ENCODE measurements at regions not wholly inside any gene's neighbourhood (a gene's known extent, or its start where the extent isn't known, plus 50 kb on each side); places are given as distances from the start of the nearest gene placed in this dataset.

GRCh38 chr20:19861147-19861759 lies 103.2 kb downstream of the RIN2 start:
- Histone ChIP-seq H3K36me3 (ENCODE audit: control insufficient read depth, insufficient read depth, low read length) (no peaks in the 10 kb centered on the region), H3K4me1 (ENCODE audit: control insufficient read depth, insufficient read depth, low read length, poor library complexity, severe bottlenecking) (no peaks in the 10 kb centered on the region), H3K4me3 (ENCODE audit: low read depth, low read length) (no peak overlapping the region), H3K27ac (ENCODE audit: insufficient read depth, low read length, poor library complexity, severe bottlenecking) (no peak overlapping the region), H3K9me3 (ENCODE audit: control insufficient read depth in 2 of 2, low read length in 2 of 2) (no peaks in the 10 kb centered on the region), H3K27me3 (ENCODE audit: control insufficient read depth, insufficient read depth, low read length) (no peaks in the 10 kb centered on the region)
- H3K36me3 Mint-ChIP-seq: no peaks in the 10 kb centered on the region
- ATAC-seq (ENCODE audit: low read depth in 2 of 2) (no peak), DNase-seq (no peak)
- H3K4me3 Mint-ChIP-seq: no peak overlapping the region
- no peaks in the 10 kb centered on the region for H3K27me3 Mint-ChIP-seq
- peaks cover 0 to 7% (median 2%) of the 10 kb centered on the region in 7 donors for H3K9me3 Mint-ChIP-seq
- H3K27ac Mint-ChIP-seq: peak overlapping the region in 1 of 3 donors; percentile 32
- H3K4me1 Mint-ChIP-seq: no peaks in the 10 kb centered on the region

DNA sequence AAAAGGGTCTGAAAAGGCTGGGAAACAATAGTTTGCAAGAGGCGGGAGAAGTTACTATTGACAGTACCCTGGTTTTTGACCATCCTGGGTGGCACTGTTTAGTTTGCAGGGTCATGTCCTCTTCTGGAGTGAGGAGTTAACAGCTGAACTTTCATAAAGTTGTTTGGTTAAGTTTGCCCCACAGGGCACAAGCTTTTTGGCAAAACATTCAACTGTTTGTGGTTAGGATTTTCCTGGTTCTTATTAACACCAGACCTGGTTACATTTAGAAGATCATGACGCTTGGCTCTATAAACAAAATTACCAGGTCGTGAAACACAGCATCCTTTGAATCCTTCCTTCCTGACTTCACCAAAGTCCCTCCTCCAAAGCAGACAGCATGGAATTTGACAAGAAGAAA lies 106.1 kb downstream of the RIN2 start:
- H3K27me3 ChIP-seq (ENCODE audit: control insufficient read depth, insufficient read depth, low read length): no peaks in the 10 kb centered on the region
- Mint-ChIP-seq H3K4me3 (no peak overlapping the region), H3K27ac (no peak overlapping the region), H3K9me3 (peaks cover 0 to 5% (median 2%) of the 10 kb centered on the region in 7 donors), H3K27me3 (no peaks in the 10 kb centered on the region), H3K36me3 (no peaks in the 10 kb centered on the region), H3K4me1 (no peaks in the 10 kb centered on the region)
- no peaks in the 10 kb centered on the region for H3K4me1 ChIP-seq (ENCODE audit: control insufficient read depth, insufficient read depth, low read length, poor library complexity, severe bottlenecking)
- H3K9me3 ChIP-seq (ENCODE audit: control insufficient read depth in 2 of 2, low read length in 2 of 2): no peaks in the 10 kb centered on the region
- H3K4me3 ChIP-seq (ENCODE audit: low read depth, low read length): no peak overlapping the region
- H3K36me3 ChIP-seq (ENCODE audit: control insufficient read depth, insufficient read depth, low read length): no peaks in the 10 kb centered on the region
- no peak for ATAC-seq (ENCODE audit: low read depth in 2 of 2)
- DNase-seq: no peak
- H3K27ac ChIP-seq (ENCODE audit: insufficient read depth, low read length, poor library complexity, severe bottlenecking): no peak overlapping the region

DNA sequence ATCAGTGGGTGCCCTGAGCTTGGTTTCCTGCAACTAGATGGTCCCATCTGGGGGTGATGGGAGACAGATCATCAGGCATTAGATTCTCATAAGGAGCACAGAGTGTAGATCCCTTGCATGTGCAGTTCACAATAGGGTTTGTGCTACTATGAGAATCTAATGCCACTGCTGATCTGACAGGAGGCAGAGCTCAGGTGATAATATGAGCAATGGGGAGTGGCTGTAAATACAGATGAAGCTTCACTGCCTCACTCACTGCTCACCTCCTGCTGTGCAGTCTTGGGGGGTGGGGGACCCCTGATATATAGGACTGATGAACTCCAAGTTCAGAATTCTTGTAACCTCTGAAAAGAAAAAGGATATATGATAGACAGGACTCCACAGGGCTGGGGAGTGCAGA lies 108.0 kb downstream of the RIN2 start:
- ATAC-seq (ENCODE audit: low read depth in 2 of 2): no peak
- Mint-ChIP-seq H3K9me3 (peaks cover 0 to 5% (median 1%) of the 10 kb centered on the region in 7 donors), H3K27ac (no peak overlapping the region), H3K36me3 (no peaks in the 10 kb centered on the region), H3K4me1 (no peaks in the 10 kb centered on the region), H3K27me3 (no peaks in the 10 kb centered on the region), H3K4me3 (no peak overlapping the region)
- Histone ChIP-seq H3K9me3 (ENCODE audit: control insufficient read depth in 2 of 2, low read length in 2 of 2) (no peaks in the 10 kb centered on the region), H3K4me3 (ENCODE audit: low read depth, low read length) (no peak overlapping the region), H3K36me3 (ENCODE audit: control insufficient read depth, insufficient read depth, low read length) (no peaks in the 10 kb centered on the region), H3K4me1 (ENCODE audit: control insufficient read depth, insufficient read depth, low read length, poor library complexity, severe bottlenecking) (no peaks in the 10 kb centered on the region), H3K27me3 (ENCODE audit: control insufficient read depth, insufficient read depth, low read length) (no peaks in the 10 kb centered on the region), H3K27ac (ENCODE audit: insufficient read depth, low read length, poor library complexity, severe bottlenecking) (no peak overlapping the region)
- no peak for DNase-seq

- Mint-ChIP-seq H3K4me1 (no peaks in the 10 kb centered on the region), H3K9me3 (peaks cover 0 to 2% (median 0%) of the 10 kb centered on the region in 7 donors), H3K27me3 (no peaks in the 10 kb centered on the region), H3K4me3 (no peak overlapping the region), H3K27ac (no peak overlapping the region), H3K36me3 (no peaks in the 10 kb centered on the region)
- DNase-seq: no peak
- H3K36me3 ChIP-seq (ENCODE audit: control insufficient read depth, insufficient read depth, low read length): no peaks in the 10 kb centered on the region
- no peaks in the 10 kb centered on the region for H3K9me3 ChIP-seq (ENCODE audit: control insufficient read depth in 2 of 2, low read length in 2 of 2)
- H3K4me1 ChIP-seq (ENCODE audit: control insufficient read depth, insufficient read depth, low read length, poor library complexity, severe bottlenecking): no peaks in the 10 kb centered on the region
- no peaks in the 10 kb centered on the region for H3K27me3 ChIP-seq (ENCODE audit: control insufficient read depth, insufficient read depth, low read length)
- no peak overlapping the region for H3K4me3 ChIP-seq (ENCODE audit: low read depth, low read length)
- no peak for ATAC-seq (ENCODE audit: low read depth in 2 of 2)
- no peak overlapping the region for H3K27ac ChIP-seq (ENCODE audit: insufficient read depth, low read length, poor library complexity, severe bottlenecking)
Observed at GRCh38 chr20:19867074-19867473, 109.0 kb downstream of the RIN2 start.

- H3K4me3 Mint-ChIP-seq: no peak overlapping the region
- no peaks in the 10 kb centered on the region for H3K27me3 Mint-ChIP-seq
- ATAC-seq (ENCODE audit: low read depth in 2 of 2): no peak
- no peak overlapping the region for H3K27ac Mint-ChIP-seq
- Histone ChIP-seq H3K4me3 (ENCODE audit: low read depth, low read length) (no peak overlapping the region), H3K27ac (ENCODE audit: insufficient read depth, low read length, poor library complexity, severe bottlenecking) (no peak overlapping the region), H3K9me3 (ENCODE audit: control insufficient read depth in 2 of 2, low read length in 2 of 2) (no peaks in the 10 kb centered on the region), H3K4me1 (ENCODE audit: control insufficient read depth, insufficient read depth, low read length, poor library complexity, severe bottlenecking) (no peaks in the 10 kb centered on the region), H3K27me3 (ENCODE audit: control insufficient read depth, insufficient read depth, low read length) (no peaks in the 10 kb centered on the region), H3K36me3 (ENCODE audit: control insufficient read depth, insufficient read depth, low read length) (no peaks in the 10 kb centered on the region)
- H3K4me1 Mint-ChIP-seq: no peaks in the 10 kb centered on the region
- H3K36me3 Mint-ChIP-seq: no peaks in the 10 kb centered on the region
- peaks cover 0 to 1% (median 0%) of the 10 kb centered on the region in 7 donors for H3K9me3 Mint-ChIP-seq
- DNase-seq: no peak
Observed at GRCh38 chr20:19867940-19868371, 109.9 kb downstream of the RIN2 start.

- no peaks in the 10 kb centered on the region for H3K36me3 Mint-ChIP-seq
- H3K36me3 ChIP-seq (ENCODE audit: control insufficient read depth, insufficient read depth, low read length): no peaks in the 10 kb centered on the region
- H3K27me3 ChIP-seq (ENCODE audit: control insufficient read depth, insufficient read depth, low read length): no peaks in the 10 kb centered on the region
- H3K4me3 Mint-ChIP-seq: no peak overlapping the region
- no peak for DNase-seq
- peaks cover 0 to 1% (median 0%) of the 10 kb centered on the region in 7 donors for H3K9me3 Mint-ChIP-seq
- no peak overlapping the region for H3K4me3 ChIP-seq (ENCODE audit: low read depth, low read length)
- no peaks in the 10 kb centered on the region for H3K4me1 Mint-ChIP-seq
- H3K4me1 ChIP-seq (ENCODE audit: control insufficient read depth, insufficient read depth, low read length, poor library complexity, severe bottlenecking): no peaks in the 10 kb centered on the region
- H3K9me3 ChIP-seq (ENCODE audit: control insufficient read depth in 2 of 2, low read length in 2 of 2): no peaks in the 10 kb centered on the region
- H3K27ac Mint-ChIP-seq: no peak overlapping the region
- no peak overlapping the region for H3K27ac ChIP-seq (ENCODE audit: insufficient read depth, low read length, poor library complexity, severe bottlenecking)
- no peak for ATAC-seq (ENCODE audit: low read depth in 2 of 2)
- no peaks in the 10 kb centered on the region for H3K27me3 Mint-ChIP-seq
Observed at GRCh38 chr20:19868441-19868840, 110.4 kb downstream of the RIN2 start.

- no peak overlapping the region for H3K27ac ChIP-seq (ENCODE audit: insufficient read depth, low read length, poor library complexity, severe bottlenecking)
- Mint-ChIP-seq H3K36me3 (no peaks in the 10 kb centered on the region), H3K27me3 (no peaks in the 10 kb centered on the region)
Observed at GRCh38 chr20:19872001-19872400, 113.9 kb downstream of the RIN2 start.

GRCh38 chr20:19874040-19874727 lies 116.1 kb downstream of the RIN2 start:
- H3K27me3 ChIP-seq (ENCODE audit: control insufficient read depth, insufficient read depth, low read length): no peaks in the 10 kb centered on the region
- Mint-ChIP-seq H3K4me3 (no peak overlapping the region), H3K36me3 (no peaks in the 10 kb centered on the region), H3K4me1 (peaks cover 0 to 2% (median 0%) of the 10 kb centered on the region in 4 donors), H3K27me3 (no peaks in the 10 kb centered on the region), H3K27ac (no peak overlapping the region), H3K9me3 (peaks cover 0 to 2% (median 0%) of the 10 kb centered on the region in 7 donors)
- ATAC-seq (ENCODE audit: low read depth in 2 of 2) (no peak), DNase-seq (no peak)
- no peak overlapping the region for H3K27ac ChIP-seq (ENCODE audit: insufficient read depth, low read length, poor library complexity, severe bottlenecking)
- H3K4me1 ChIP-seq (ENCODE audit: control insufficient read depth, insufficient read depth, low read length, poor library complexity, severe bottlenecking): no peaks in the 10 kb centered on the region
- H3K4me3 ChIP-seq (ENCODE audit: low read depth, low read length): no peak overlapping the region
- no peaks in the 10 kb centered on the region for H3K36me3 ChIP-seq (ENCODE audit: control insufficient read depth, insufficient read depth, low read length)
- H3K9me3 ChIP-seq (ENCODE audit: control insufficient read depth in 2 of 2, low read length in 2 of 2): no peaks in the 10 kb centered on the region

More at GRCh38 chr20:19872001-19872400, 113.9 kb downstream of the RIN2 start:
- Histone ChIP-seq H3K27me3 (ENCODE audit: control insufficient read depth, insufficient read depth, low read length) (no peaks in the 10 kb centered on the region), H3K36me3 (ENCODE audit: control insufficient read depth, insufficient read depth, low read length) (no peaks in the 10 kb centered on the region), H3K4me3 (ENCODE audit: low read depth, low read length) (no peak overlapping the region), H3K9me3 (ENCODE audit: control insufficient read depth in 2 of 2, low read length in 2 of 2) (no peaks in the 10 kb centered on the region), H3K4me1 (ENCODE audit: control insufficient read depth, insufficient read depth, low read length, poor library complexity, severe bottlenecking) (no peaks in the 10 kb centered on the region)
- Mint-ChIP-seq H3K27ac (no peak overlapping the region), H3K4me1 (peaks cover 0 to 2% (median 0%) of the 10 kb centered on the region in 4 donors), H3K4me3 (no peak overlapping the region), H3K9me3 (peaks cover 0 to 2% (median 0%) of the 10 kb centered on the region in 7 donors)
- DNase-seq (no peak), ATAC-seq (ENCODE audit: low read depth in 2 of 2) (no peak)
